IPS-20b (cell line): ENCODE measurements at regions not wholly inside any gene's neighbourhood (a gene's known extent, or its start where the extent isn't known, plus 50 kb on each side); places are given as distances from the start of the nearest gene placed in this dataset.

Experiments used
- H3K27ac ChIP-seq: one replicate; pipeline ENCODE4 v1.5.1; 2013; ENCODE audit warnings: low read length
- H3K27me3 ChIP-seq: 2 replicates; pipeline ENCODE4 v1.6.1; 2013; ENCODE audit warnings: mild to moderate bottlenecking, low read length, inconsistent platforms; ENCODE audit not compliant: insufficient read depth
- H3K36me3 ChIP-seq: 2 replicates; pipeline ENCODE4 v1.6.1; 2013; ENCODE audit warnings: low read depth, mild to moderate bottlenecking, inconsistent platforms, low read length, moderate library complexity; ENCODE audit not compliant: insufficient read depth
- H3K4me1 ChIP-seq: 2 replicates; pipeline ENCODE4 v1.6.1; 2013; ENCODE audit warnings: mild to moderate bottlenecking, control low read depth, inconsistent platforms, low read length, moderate library complexity; ENCODE audit not compliant: insufficient read depth
- H3K4me3 ChIP-seq: 2 replicates; pipeline ENCODE4 v1.5.1; 2013; ENCODE audit warnings: mild to moderate bottlenecking, low read length, inconsistent platforms
- H3K9ac ChIP-seq: 2 replicates; pipeline ENCODE4 v1.6.1; 2013; ENCODE audit warnings: low read depth, mild to moderate bottlenecking, inconsistent platforms, low read length, moderate library complexity
- H3K9me3 ChIP-seq: 2 replicates; pipeline ENCODE4 v1.6.1; 2013; ENCODE audit warnings: mild to moderate bottlenecking, low read depth, low read length, inconsistent platforms; ENCODE audit not compliant: insufficient read depth

- Histone ChIP-seq H3K4me3 (no peak overlapping the region; the same call in 1 of the 2 replicates), H3K36me3 (no peaks in the 10 kb centered on the region), H3K27ac (no peak overlapping the region), H3K4me1 (peaks cover 23% of the 10 kb centered on the region), H3K9me3 (no peaks in the 10 kb centered on the region), H3K9ac (no peak overlapping the region), H3K27me3 (no peaks in the 10 kb centered on the region)
These were observed 721.1 kb upstream of the CITED2 start for GRCh38 chr6:140095532-140095931.

- no peak overlapping the region for H3K9ac ChIP-seq
- no peaks in the 10 kb centered on the region for H3K36me3 ChIP-seq
- no peak overlapping the region for H3K4me3 ChIP-seq
- no peak overlapping the region for H3K27ac ChIP-seq
- no peaks in the 10 kb centered on the region for H3K27me3 ChIP-seq
- H3K9me3 ChIP-seq: no peaks in the 10 kb centered on the region
- H3K4me1 ChIP-seq: peaks cover 23% of the 10 kb centered on the region
These were observed 717.4 kb upstream of the CITED2 start for GRCh38 chr6:140091895-140092294.

- no peaks in the 10 kb centered on the region for H3K27me3 ChIP-seq
- no peak overlapping the region for H3K4me3 ChIP-seq
- H3K27ac ChIP-seq: no peak overlapping the region
- no peak overlapping the region for H3K9ac ChIP-seq
- H3K4me1 ChIP-seq: peaks cover 17% of the 10 kb centered on the region
- H3K36me3 ChIP-seq: no peaks in the 10 kb centered on the region
- H3K9me3 ChIP-seq: no peaks in the 10 kb centered on the region
These were observed 716.4 kb upstream of the CITED2 start for GRCh38 chr6:140090871-140091270.

- Histone ChIP-seq H3K9ac (no peak overlapping the region), H3K27me3 (no peaks in the 10 kb centered on the region), H3K4me3 (no peak overlapping the region), H3K27ac (no peak overlapping the region), H3K36me3 (no peaks in the 10 kb centered on the region), H3K9me3 (no peaks in the 10 kb centered on the region), H3K4me1 (no peaks in the 10 kb centered on the region)
These were observed 708.9 kb upstream of the CITED2 start for GRCh38 chr6:140083375-140083774.

- Histone ChIP-seq H3K9ac (no peak overlapping the region), H3K27me3 (no peaks in the 10 kb centered on the region), H3K36me3 (no peaks in the 10 kb centered on the region), H3K27ac (no peak overlapping the region), H3K4me1 (no peaks in the 10 kb centered on the region), H3K4me3 (no peak overlapping the region), H3K9me3 (no peaks in the 10 kb centered on the region)
These were observed 708.4 kb upstream of the CITED2 start for GRCh38 chr6:140082867-140083297.

GRCh38 chr6:140079328-140079727 is 704.9 kb upstream of the CITED2 start:
- H3K9ac ChIP-seq: no peak overlapping the region
- no peaks in the 10 kb centered on the region for H3K9me3 ChIP-seq
- no peak overlapping the region for H3K27ac ChIP-seq
- no peak overlapping the region for H3K4me3 ChIP-seq
- no peaks in the 10 kb centered on the region for H3K27me3 ChIP-seq
- H3K4me1 ChIP-seq: no peaks in the 10 kb centered on the region
- no peaks in the 10 kb centered on the region for H3K36me3 ChIP-seq

GRCh38 chr6:140078561-140079125 is 704.2 kb upstream of the CITED2 start:
- no peak overlapping the region for H3K9ac ChIP-seq
- H3K27me3 ChIP-seq: no peaks in the 10 kb centered on the region
- H3K9me3 ChIP-seq: no peaks in the 10 kb centered on the region
- H3K4me1 ChIP-seq: no peaks in the 10 kb centered on the region
- H3K4me3 ChIP-seq: no peak overlapping the region
- no peak overlapping the region for H3K27ac ChIP-seq
- no peaks in the 10 kb centered on the region for H3K36me3 ChIP-seq

- no peaks in the 10 kb centered on the region for H3K27me3 ChIP-seq
- H3K9me3 ChIP-seq: no peaks in the 10 kb centered on the region
- no peak overlapping the region for H3K27ac ChIP-seq
- H3K9ac ChIP-seq: no peak overlapping the region
- H3K4me1 ChIP-seq: no peaks in the 10 kb centered on the region
- no peak overlapping the region for H3K4me3 ChIP-seq
- no peaks in the 10 kb centered on the region for H3K36me3 ChIP-seq
These were observed 703.5 kb upstream of the CITED2 start for GRCh38 chr6:140077827-140078560.

- no peaks in the 10 kb centered on the region for H3K9me3 ChIP-seq
- H3K4me1 ChIP-seq: no peaks in the 10 kb centered on the region
- H3K9ac ChIP-seq: no peak overlapping the region
- no peak overlapping the region for H3K4me3 ChIP-seq
- no peak overlapping the region for H3K27ac ChIP-seq
- H3K27me3 ChIP-seq: no peaks in the 10 kb centered on the region
- no peaks in the 10 kb centered on the region for H3K36me3 ChIP-seq
These were observed 701.7 kb upstream of the CITED2 start for GRCh38 chr6:140076105-140076504.

- Histone ChIP-seq H3K36me3 (no peaks in the 10 kb centered on the region), H3K4me3 (no peak overlapping the region), H3K27me3 (no peaks in the 10 kb centered on the region), H3K27ac (no peak overlapping the region), H3K9me3 (no peaks in the 10 kb centered on the region), H3K9ac (no peak overlapping the region), H3K4me1 (no peaks in the 10 kb centered on the region)
These were observed 699.0 kb upstream of the CITED2 start for GRCh38 chr6:140073456-140073855.

GRCh38 chr6:140071601-140072062 is 697.2 kb upstream of the CITED2 start:
- Histone ChIP-seq H3K36me3 (no peaks in the 10 kb centered on the region), H3K4me1 (no peaks in the 10 kb centered on the region), H3K9ac (no peak overlapping the region), H3K9me3 (no peaks in the 10 kb centered on the region), H3K27ac (no peak overlapping the region), H3K27me3 (no peaks in the 10 kb centered on the region), H3K4me3 (no peak overlapping the region)

GRCh38 chr6:140070846-140071473 is 696.5 kb upstream of the CITED2 start:
- Histone ChIP-seq H3K27ac (no peak overlapping the region), H3K27me3 (no peaks in the 10 kb centered on the region), H3K4me3 (no peak overlapping the region), H3K36me3 (no peaks in the 10 kb centered on the region), H3K4me1 (no peaks in the 10 kb centered on the region), H3K9ac (no peak overlapping the region), H3K9me3 (no peaks in the 10 kb centered on the region)
